PC-3 (cell line): ENCODE measurements at regions not wholly inside any gene's neighbourhood (a gene's known extent, or its start where the extent isn't known, plus 50 kb on each side); places are given as distances from the start of the nearest gene placed in this dataset.

Experiments used
- EZH2phosphoT487 ChIP-seq: fragments of 300-600 bp; sonication (generic); IDR thresholded peaks from 2 replicates; pipeline ENCODE4 v1.6.1; 2018; ENCODE audit warnings: mild to moderate bottlenecking, antibody characterized with exemption, low read length, borderline replicate concordance
- TF ChIP-seq, protein P1 (sequence below): fragments of 300-600 bp; sonication (generic); conservative IDR thresholded peaks from 2 replicates; pipeline ENCODE4 v1.5.1; 2017; ENCODE audit warnings: antibody characterized with exemption, low read depth, mild to moderate bottlenecking, low read length

DNA sequence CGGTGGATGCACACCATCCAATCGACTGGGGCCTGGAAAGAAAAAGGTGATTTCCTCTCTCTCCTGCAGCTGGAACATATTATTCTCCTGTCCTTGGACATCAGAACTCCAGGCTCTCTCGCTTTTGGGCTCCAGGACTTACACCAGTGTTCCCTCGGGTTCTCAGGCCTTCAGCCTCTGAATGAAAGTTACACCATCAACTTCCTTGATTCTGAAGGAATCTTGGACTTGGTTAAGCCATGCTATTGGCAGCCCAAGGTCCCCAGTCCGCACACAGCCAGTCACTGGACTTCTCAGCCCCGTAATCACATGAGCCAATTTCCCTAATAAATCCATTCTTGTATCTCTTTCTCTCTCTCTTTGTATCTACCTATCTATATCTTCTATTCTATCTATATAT is 418.9 kb downstream of the IRS1 start:
- TF ChIP-seq EZH2phosphoT487, result no peak
- TF ChIP-seq, protein P1, sequence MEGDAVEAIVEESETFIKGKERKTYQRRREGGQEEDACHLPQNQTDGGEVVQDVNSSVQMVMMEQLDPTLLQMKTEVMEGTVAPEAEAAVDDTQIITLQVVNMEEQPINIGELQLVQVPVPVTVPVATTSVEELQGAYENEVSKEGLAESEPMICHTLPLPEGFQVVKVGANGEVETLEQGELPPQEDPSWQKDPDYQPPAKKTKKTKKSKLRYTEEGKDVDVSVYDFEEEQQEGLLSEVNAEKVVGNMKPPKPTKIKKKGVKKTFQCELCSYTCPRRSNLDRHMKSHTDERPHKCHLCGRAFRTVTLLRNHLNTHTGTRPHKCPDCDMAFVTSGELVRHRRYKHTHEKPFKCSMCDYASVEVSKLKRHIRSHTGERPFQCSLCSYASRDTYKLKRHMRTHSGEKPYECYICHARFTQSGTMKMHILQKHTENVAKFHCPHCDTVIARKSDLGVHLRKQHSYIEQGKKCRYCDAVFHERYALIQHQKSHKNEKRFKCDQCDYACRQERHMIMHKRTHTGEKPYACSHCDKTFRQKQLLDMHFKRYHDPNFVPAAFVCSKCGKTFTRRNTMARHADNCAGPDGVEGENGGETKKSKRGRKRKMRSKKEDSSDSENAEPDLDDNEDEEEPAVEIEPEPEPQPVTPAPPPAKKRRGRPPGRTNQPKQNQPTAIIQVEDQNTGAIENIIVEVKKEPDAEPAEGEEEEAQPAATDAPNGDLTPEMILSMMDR, result no peak
